Daoy (cell line): ENCODE measurements at regions not wholly inside any gene's neighbourhood (a gene's known extent, or its start where the extent isn't known, plus 50 kb on each side); places are given as distances from the start of the nearest gene placed in this dataset.
"Not testable (repeated sequence)": the region's sequence is repeated elsewhere in the genome, so short reads cannot be mapped to it uniquely, and the experiment has no call there.

ENCODE experiments used
- DNase-seq: peaks from one replicate; pipeline ENCODE4 v3.0.0-alpha.2; 2015; ENCODE audit warnings: low read depth

DNA sequence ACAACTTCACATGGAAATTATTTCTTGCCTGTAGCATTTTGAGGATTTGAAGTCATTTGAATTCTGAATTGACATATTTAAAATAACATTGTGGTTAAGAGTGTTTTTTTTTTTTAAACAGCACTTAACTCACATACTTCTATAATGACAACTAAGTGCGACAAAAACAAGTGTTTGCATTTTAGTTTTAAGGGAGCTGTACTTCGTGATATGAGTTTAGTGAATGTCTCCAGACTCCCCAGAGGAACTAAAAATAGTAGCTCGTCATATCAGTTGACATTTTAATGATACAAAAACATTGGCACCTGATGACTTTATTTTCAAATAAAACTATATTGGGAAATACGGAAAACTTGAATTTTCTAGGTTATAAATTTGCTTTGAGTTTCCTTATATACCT, 389.6 kb upstream of the MON1B start:
- DNase-seq = no peak

DNA sequence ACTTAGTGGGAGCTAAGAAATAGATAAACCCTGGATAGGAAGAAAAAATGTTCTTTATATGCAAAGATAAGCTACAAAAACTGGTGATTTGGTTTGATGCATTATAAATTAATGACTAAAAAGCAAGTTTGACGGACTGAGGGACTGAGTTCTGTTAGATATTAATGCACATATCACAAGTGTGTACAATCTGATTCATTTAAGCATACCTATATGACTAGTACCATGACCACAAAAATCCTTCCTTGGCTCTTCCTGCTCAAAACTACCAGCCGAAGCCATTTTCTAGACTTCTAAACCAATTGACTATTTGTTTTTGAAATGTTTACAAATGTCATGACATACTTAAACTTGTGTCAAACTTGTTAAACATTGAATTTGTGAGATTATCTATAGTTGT, 374.5 kb upstream of the MON1B start:
- DNase-seq = no peak

DNA sequence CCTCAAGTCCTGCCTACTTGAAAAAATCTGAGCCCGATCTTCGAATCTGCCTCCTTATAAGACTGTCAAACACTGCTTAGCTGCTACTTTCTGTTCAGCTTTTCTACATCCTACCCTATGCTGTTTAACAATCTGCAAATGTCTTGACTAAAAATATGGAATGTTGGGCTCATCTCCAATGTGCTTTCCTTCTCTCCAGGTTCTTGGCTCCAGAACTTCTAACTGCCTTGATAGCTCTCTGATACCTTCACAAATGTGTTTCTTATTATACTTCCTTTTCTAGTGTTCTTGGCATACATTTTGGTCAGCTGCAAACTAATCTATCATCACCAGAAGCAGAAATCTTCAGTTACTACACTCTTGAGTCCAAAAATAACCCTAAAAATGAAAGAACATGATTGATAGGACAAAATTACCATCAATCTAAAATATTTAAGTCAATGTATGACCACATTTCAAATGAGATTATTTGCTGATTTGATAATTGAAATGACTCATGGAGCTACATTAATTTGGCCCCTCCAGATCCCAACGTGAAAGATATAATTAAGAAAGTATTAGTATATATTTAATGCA, 372.3 kb upstream of the MON1B start:
- no peak for DNase-seq

DNA sequence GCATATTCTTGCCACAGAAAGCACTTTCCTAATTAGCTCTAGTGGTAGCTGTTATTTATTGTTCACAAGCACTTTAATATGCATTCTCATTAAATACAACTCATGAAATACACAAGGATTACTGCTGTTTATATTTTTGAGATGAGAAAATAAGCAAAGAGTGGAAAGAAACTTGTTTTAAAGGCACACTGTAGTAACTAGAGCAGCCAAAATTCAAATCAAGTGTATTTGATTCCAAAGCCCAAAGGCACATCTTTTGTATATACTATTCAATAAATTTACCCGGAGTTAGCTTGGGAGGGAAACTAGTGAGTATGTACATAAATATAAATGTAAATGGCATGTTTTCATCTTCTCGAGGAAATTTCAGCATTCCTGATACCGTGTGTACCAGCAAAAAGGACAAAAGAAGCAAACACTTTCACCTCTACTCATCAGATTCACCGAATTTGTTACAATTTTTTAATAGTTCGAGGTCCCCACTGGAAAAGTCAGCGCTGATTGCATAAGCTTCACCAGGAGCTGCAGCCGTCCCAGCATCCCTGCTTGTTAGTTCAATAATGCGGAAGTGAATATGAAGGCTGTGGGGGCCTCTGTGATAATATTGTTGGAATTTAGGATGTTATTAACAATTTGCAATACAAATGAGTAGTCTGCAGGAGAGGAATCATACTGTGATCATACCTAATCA, 371.6 kb upstream of the MON1B start:
- DNase-seq = no peak

DNA sequence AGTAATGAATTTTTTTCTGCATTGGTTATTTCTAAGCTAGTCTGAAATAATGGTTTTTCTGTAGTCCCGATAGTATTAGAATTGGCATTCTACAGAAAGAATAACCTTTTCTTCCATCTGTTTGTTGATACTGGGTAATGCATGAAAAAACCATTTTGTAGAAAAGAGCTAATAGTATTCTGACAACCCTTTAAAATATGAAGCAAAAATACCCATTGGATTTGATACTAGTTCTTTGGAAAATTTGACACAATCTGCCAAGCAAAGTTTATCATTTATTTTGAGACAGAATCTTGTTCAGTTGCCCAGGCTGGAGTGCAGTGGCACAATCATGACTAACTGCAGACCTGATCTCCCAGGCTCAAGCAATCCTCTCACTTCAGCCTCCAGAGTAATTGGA, 366.8 kb upstream of the MON1B start:
- DNase-seq = no peak

DNA sequence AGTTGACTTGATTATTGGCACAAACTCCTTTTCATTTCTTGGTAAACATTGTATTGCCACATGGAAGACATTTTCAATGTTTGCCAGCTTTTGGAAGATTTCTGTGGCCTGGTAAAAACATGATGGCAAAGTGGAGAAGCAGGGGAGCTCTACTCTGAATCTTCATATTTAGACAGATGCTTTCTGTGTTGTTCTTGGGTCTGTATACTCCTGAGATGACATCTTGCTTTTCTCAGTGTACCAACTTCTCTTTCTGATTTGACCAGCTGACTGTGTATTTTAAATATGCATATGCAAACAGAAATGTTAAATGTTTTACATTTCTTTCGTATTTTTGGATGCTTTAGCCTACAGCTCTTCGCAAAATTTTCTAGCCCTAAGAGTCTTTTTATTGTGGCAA, 366.2 kb upstream of the MON1B start:
- no peak for DNase-seq

DNA sequence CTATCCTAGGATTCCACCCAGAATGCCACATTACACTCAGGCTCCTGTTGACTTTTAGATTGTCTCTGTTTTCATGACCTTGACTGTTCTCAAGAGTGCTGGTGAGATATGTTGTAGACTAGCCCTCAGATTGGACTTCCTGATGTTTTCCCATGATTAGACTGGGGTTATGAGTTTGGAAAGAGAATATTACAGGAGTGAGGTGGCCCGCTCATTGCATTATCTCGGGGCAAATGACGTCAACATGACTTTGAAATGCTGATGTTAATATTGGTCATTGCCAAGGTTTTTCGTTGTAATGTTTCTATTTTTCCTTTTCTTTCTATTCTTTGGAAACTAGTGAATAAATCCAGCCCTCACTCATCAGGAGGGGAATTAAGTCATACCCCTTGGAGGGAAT, 355.7 kb upstream of the MON1B start:
- no peak for DNase-seq

DNA sequence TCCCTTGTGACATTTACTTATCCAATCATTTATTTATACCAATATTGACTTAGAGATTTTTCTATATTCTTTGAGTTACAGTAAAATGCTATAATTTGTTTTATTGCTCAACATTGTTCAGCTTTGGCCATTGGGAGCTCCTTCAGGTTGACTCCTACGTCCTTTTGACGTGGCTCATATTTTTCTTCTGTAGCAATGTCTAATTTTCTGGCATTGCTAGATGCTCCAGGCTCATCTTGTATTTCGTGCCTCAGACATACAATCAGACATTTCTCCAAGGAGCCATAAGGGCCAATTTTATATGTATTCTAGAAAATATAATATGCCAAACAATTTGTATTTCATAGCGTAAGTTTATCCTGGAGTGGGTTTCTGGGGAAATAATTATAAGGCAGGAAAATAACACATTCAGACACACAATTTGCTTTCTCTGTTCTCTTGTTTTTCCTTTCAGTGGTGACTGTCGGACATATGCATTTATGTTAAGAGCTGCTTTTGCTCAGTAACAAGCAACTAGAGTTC, 355.1 kb upstream of the MON1B start:
- no peak for DNase-seq

DNA sequence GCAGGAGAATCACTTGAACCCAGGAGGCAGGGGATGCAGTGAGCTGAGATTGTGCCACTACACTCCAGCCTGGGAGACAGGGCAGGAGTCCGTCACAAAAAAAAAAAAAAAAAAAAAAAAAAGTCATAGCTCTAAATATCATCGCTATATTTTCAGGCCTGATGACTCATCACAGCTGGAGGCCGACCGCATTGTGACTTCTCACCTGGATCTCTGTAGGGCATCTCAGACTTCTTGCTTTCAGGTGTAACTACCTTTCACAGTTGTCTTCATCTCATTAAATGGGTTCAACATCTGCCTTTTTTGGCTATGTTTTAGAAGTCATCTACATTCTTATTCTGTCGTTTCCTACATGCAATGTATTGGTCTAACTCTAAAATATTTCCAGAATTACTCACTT, 353.1 kb upstream of the MON1B start:
- DNase-seq = peak; percentile 43

DNA sequence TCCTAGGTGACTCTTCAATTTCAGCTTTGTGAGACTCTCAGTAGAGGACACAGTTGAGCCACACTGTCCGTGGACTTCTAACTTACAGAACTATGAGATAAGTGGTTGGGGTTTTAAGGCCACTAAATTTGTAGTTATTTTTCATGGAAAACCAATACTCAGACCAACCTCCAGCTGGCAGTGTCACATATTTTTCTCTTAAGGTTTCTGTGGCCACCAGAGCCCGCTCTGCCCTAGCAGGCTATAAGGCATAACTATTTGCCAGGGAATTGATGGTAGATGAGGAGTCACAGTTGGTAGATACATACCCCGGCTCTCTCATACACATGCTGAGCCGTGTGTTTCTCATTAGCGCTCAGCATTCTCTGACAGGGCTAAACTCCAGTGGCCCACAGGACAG, 336.8 kb upstream of the MON1B start:
- no peak for DNase-seq

DNA sequence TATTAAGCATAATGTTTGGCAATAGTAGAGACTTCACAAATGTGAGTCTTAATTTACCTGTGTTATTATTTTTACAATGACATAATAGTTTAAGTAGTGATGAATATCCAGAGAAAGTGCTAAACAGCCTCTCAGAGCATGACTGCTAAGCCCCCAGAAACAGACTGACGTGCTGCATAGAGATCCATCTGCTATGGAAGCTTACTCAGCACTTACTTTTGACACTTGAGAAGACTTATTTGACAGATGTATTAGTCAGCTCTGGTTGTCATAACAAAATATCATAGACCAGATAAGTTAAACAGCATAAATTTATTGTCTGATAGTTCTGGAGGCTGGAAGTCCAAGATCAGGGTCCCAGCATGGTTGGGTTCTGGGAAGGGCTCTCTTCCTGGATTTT, 334.9 kb upstream of the MON1B start:
- DNase-seq = no peak

DNA sequence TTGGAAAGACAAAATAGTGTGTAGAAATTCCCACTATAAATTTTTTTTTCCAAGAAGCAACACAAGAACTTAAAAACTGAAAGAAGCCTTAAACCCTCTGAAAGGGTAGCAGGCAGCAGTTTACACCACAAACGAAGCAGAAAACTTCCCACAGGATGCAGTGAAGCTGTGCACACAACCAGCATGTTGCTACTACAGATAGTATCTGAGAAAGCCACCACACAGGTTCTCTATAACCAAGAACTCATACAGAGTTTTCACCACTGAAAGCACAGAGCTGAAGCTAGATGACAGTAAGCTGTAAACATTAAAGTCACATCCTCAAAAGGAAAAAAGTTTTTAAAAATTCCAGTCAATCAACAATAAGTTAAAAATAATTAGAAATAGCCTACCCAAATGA, 333.6 kb upstream of the MON1B start:
- no peak for DNase-seq

DNA sequence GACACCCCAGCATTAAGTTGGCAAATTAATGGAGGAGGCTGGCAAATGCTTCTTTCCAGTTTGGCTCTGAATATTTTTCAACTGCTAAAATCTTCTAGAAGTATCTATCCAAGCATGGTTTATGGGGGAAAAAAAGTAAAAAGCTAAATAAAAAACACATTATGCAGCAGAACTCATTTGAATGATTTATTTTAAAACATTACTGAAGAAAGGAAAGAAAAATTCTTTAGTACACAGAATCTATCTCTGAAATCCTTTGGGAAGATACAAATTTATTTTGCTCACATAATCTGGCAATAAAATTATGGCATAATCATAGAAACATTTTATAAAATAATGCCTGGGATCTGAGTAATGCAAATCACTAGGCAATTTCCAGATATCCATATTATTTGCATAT, 328.1 kb upstream of the MON1B start:
- DNase-seq = no peak

DNA sequence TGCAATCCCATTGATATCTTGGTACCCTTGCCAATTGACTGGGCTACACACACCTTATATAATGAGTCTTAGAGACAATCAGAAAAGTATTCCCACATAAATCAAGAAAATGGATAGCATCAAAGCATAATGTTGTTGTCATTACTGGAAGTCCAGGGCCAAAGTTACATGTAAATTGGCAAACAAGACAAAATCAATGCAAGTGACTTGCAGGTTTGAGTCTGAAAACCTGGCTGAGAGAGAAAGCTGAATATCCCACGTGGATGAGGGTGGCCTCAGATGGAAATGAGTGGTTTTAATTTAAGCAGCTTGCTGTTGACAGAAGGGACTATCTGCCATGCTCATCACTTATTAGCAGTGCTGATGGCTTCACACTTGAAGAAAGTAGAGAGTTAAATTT, 324.0 kb upstream of the MON1B start:
- no peak for DNase-seq

DNA sequence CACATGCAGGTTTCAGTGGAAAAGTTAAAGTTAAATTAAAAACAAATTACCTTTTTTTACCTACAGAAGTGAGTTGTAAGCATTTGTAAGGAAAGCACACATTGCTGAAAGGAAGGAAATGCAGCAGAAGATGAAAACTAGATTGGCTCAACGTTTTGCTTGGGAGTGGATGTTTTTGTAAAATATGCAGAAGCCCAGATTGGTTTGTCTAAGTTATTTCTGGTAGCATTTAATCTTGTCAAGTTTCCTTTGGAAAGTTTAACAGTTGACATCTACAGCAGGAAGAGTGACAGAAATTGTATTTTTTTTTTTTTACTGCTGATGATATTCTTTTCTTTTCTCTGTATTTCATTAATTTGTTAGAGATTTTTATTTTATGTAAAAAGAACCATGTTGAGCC, 315.1 kb upstream of the MON1B start:
- no peak for DNase-seq

DNA sequence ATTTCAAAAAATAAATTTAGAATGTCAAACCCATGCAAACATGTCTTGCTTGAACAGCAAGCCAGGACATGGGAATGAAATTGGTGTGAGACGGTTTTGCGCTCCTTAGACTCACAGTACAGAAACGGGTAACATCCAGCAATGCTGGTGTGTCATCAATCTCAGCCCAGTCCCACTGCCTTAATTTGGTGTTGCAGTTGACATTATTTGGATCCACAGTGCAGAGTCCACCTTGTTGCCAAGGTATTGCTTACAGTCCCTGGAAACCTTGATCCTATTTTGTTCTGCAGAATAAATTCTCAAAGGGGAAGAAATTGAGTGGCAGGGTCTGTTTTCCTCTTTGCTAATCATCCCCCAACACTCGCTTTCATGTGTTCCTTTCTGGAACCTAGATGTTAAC, 311.6 kb upstream of the MON1B start:
- DNase-seq = no peak

DNA sequence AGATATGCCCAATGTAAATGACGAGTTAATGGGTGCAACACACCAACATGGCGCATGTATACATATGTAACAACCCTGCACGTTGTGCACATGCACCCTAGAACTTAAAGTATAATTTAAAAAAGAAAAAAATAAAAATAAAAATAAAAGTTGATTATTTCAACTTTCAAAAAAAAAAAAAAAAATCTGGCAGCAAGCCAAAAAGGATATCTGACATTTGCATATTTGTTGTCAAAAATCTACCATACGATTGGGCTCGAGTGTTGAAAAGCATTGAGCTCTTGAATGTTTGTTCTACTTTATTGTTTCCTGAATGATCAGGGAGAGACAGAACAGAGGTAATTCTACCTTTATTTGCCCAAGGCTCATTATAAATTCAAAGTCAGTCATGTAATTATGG, 310.5 kb upstream of the MON1B start:
- not testable (repeated sequence) for DNase-seq

DNA sequence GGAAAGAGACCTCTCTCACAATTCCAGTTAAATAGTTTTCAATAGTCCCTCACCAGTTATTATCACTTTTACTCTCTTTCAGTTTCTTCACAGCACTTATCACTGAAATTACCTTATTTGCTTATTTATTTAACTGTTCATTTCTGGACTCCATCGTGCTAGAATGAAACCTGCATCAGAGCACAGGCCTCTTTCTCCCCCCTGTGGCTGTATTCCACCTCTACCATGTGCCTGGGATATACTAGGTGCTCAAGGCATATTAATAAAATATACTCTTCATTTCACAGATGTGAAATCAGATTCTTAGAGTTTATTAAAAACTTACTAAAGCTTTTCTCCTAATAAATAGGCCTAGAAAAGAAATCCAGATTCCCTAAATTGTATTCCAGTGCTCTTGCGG, 308.9 kb upstream of the MON1B start:
- no peak for DNase-seq

DNA sequence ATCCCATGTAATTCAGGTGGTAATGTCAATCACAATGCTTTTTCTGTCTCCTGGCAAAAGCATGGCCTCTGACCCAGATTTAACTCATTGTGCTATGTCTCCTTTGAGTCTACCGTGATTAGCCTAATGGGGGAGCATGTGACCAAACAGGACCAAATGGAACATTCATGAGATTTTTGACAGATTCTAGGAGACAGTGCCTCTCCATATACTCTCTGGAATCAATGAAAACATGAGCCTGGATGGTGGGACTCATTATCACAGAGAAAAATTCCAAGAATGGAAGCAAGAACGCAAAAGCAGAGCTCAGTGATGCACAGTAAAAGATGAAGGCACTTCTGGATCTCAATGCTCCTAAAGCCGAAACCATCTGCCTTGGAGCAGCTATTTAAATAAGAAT, 307.9 kb upstream of the MON1B start:
- DNase-seq = no peak

DNA sequence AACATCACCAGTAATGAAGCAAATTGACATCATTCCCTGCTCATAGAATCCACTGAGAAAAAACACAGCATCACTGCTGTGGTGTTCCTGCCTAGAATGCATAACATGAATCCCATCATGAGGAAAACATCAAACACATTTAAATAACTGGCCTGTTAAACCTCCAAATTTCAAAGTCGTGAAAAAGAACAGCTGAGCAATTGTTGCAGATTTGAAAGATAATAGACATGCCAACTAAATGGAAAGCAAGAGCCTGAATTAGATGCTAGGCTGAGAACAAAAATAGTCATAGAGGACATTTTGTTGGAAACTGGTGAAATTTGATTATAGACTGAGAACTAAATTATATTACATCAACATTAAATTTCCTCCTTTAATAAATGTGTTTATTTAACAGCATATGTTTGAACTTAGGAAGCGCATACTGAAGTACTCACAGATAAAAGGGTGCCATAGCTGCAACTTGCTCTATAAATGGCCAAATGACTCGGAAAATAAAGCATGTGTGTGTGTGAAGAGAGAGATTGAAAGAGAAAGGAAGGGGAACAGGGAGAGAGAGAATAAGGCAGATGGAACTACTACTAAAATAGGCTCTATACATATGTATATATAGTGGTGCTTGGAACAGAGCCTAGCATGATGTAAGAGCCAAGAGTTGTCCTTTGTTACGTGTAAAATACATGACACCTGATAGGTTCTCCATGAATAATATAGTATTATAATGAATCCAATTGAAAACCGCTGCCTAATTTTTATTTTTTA, 305.0 kb upstream of the MON1B start:
- no peak for DNase-seq

DNA sequence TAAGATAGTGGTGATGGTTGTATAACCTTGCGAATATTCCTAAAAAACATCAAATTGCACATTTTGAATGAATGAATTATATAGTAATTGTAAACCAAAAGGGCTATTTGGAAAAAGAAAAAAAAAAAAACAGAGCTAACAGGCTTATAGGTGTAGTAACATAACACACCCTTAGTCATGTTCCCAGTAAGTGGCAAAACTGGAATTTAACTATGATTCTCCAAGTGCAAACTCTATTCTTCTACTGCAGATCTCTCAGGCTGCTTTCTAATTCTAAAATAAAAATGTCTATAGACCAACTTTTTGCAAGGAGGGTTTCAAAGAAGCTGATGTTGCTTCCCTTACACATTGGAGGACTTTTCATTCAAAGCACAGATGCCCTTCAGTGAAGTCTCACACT, 293.2 kb upstream of the MON1B start:
- DNase-seq = no peak

DNA sequence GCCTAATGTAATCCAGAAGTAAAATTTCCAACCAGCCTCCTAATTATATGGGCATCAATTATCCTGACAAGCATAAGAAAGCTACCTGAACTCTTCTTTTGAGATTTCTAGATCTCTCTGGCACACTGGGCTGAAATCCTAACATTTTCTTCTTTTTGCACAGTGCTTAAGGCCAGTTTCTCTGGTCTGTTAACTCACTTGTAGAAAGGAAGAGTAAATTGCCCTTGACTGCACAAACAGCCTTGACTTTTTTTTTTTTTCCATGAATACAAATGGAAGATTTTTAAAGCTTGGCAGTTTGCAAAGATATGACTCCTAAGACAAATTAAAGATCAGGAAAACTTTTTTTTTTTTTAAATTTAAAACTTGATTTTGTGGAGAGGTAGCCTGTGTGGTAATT, 291.2 kb upstream of the MON1B start:
- no peak for DNase-seq
